Gastrocnemius medialis (tissue), 4 donors: ENCODE measurements at regions not wholly inside any gene's neighbourhood (a gene's known extent, or its start where the extent isn't known, plus 50 kb on each side); places are given as distances from the start of the nearest gene placed in this dataset.

Experiments
- ATAC-seq, 2 donors: fragments of 150-250 bp; one replicate each; pipeline ENCODE4 v1.9.1; 2016
- DNase-seq, 2 donors: peaks; one replicate each; pipeline ENCODE4 v3.0.0-alpha.2; 2019
- H3K27ac ChIP-seq, 4 donors: fragments of 200-600 bp; sonication (generic); 1 replicate in 1 of 4; 2 replicates in 3 of 4; pipeline ENCODE4 v1.5.1; 2016 to 2018; ENCODE audit warnings: mild to moderate bottlenecking in 2 of 4, moderate library complexity in 1 of 4
- H3K27me3 ChIP-seq, 3 donors: fragments of 200-600 bp; sonication (generic) in 2 of 3; 1 replicate in 1 of 3; 2 replicates in 2 of 3; pipeline versions ENCODE4 v1.5.1 to v1.6.0; 2016 to 2019; ENCODE audit warnings: mild to moderate bottlenecking in 1 of 3, moderate library complexity in 1 of 3
- H3K36me3 ChIP-seq, 2 donors: fragments of 200-600 bp; sonication (generic) in 1 of 2; one replicate each; pipeline ENCODE4 v1.5.1; 2017 to 2018
- H3K4me1 ChIP-seq, 2 donors: fragments of 200-600 bp; sonication (generic) in 1 of 2; one replicate each; pipeline ENCODE4 v1.5.1; 2016 to 2017; ENCODE audit warnings: mild to moderate bottlenecking in 2 of 2
- H3K4me3 ChIP-seq, 4 donors: fragments of 200-600 bp; sonication (generic) in 3 of 4; 1 replicate in 1 of 4; 2 replicates in 3 of 4; pipeline ENCODE4 v1.5.1; 2016 to 2019; ENCODE audit warnings: mild to moderate bottlenecking in 2 of 4
- H3K9me3 ChIP-seq, 3 donors: fragments of 200-600 bp; sonication (generic) in 2 of 3; 1 replicate in 1 of 3; 2 replicates in 2 of 3; pipeline ENCODE4 v1.5.1; 2016 to 2019
- POLR2A ChIP-seq, 2 donors: fragments of 450-650 bp; IDR thresholded peaks; one replicate each; pipeline ENCODE4 v1.6.1; 2017; ENCODE audit warnings: antibody characterized with exemption in 2 of 2, mild to moderate bottlenecking in 2 of 2, moderate library complexity in 2 of 2
- in situ Hi-C, 4 donors: fragments of 200-750 bp; cut with MboI; loops; one replicate each; pipeline versions ENCODE4 v1.15.0 to v1.8.0; 2017; ENCODE audit warnings: low sequenced_read_pairs in 4 of 4
- intact Hi-C: fragments of 100-400 bp; cut with DNase I; formaldehyde crosslinking; loops from one replicate; pipeline ENCODE4 v1.15.1; 2023; ENCODE audit warnings: low total_unique reads
- TF ChIP-seq, protein P1 (sequence below), 5 experiments: fragments of 450-650 bp in 3 of 5; fragments of 200-600 bp in 2 of 5; sonication (generic) in 2 of 5; IDR thresholded peaks in 4 of 5; conservative IDR thresholded peaks in 1 of 5; 1 replicate in 4 of 5; 2 replicates in 1 of 5; pipeline ENCODE4 v1.5.1; 2016 to 2019; ENCODE audit warnings: antibody characterized with exemption in 5 of 5, mild to moderate bottlenecking in 3 of 5, moderate library complexity in 3 of 5

DNA sequence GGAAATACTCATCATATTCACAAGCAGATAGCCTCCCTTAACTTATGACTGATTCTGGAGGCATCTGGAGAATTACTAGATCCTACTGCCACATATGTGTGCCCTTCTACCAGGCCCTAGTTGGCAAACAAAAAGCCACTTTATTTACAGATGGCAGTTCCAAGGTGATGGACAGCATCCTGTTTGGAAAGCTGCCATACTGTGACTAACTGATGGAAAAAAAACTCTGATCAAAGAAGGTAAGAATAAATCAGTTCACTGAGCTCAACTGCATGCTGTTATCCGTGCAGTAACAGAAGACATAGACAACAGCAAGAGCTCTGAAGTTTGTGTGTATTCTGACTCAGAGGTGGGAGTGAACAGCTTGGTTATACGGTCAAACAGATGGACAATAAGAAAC, 279.8 kb upstream of the POU5F2 start:
- no peaks in the 10 kb centered on the region for H3K4me1 ChIP-seq
- no peaks in the 10 kb centered on the region for H3K36me3 ChIP-seq
- no peak overlapping the region for H3K27ac ChIP-seq
- in situ Hi-C loops (no loop called here), intact Hi-C loops (no loop called here)
- no peak for DNase-seq
- ATAC-seq = no peak
- H3K9me3 ChIP-seq = no peaks in the 10 kb centered on the region
- no peaks in the 10 kb centered on the region for H3K27me3 ChIP-seq
- H3K4me3 ChIP-seq = no peak overlapping the region
- TF ChIP-seq, protein P1, sequence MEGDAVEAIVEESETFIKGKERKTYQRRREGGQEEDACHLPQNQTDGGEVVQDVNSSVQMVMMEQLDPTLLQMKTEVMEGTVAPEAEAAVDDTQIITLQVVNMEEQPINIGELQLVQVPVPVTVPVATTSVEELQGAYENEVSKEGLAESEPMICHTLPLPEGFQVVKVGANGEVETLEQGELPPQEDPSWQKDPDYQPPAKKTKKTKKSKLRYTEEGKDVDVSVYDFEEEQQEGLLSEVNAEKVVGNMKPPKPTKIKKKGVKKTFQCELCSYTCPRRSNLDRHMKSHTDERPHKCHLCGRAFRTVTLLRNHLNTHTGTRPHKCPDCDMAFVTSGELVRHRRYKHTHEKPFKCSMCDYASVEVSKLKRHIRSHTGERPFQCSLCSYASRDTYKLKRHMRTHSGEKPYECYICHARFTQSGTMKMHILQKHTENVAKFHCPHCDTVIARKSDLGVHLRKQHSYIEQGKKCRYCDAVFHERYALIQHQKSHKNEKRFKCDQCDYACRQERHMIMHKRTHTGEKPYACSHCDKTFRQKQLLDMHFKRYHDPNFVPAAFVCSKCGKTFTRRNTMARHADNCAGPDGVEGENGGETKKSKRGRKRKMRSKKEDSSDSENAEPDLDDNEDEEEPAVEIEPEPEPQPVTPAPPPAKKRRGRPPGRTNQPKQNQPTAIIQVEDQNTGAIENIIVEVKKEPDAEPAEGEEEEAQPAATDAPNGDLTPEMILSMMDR (IDR thresholded peaks at IDR 0.05 in 4 of 5, conservative IDR thresholded peaks at IDR 0.05 in 1 of 5) = no peak
- no peak for TF ChIP-seq POLR2A (IDR thresholded peaks at IDR 0.05)

DNA sequence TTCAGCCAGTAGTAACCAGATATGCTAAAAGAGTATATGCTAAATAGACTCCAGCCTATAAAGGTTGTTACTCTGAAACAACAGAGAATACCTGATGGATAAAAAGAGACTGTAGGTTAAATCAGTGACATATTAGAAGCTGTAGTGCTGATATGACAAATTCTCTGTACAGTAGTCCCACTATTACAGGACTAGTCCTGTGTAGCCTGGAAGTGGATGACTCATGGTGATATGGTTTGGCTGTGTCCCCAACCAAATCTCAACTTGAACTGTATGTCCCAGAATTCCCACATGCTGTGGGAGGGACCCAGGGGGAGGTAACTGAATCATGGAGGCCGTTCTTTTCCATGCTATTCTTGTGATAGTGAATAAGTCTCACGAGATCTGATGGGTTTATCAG, 276.2 kb upstream of the POU5F2 start:
- DNase-seq (no peak), ATAC-seq (no peak)
- Histone ChIP-seq H3K4me1 (no peaks in the 10 kb centered on the region), H3K27ac (no peak overlapping the region), H3K27me3 (no peaks in the 10 kb centered on the region), H3K4me3 (no peak overlapping the region), H3K36me3 (no peaks in the 10 kb centered on the region), H3K9me3 (no peaks in the 10 kb centered on the region)
- intact Hi-C loops = no loop called here
- in situ Hi-C loops = no loop called here
- TF ChIP-seq, protein P1 (IDR thresholded peaks at IDR 0.05 in 4 of 5, conservative IDR thresholded peaks at IDR 0.05 in 1 of 5) = no peak
- no peak for TF ChIP-seq POLR2A (IDR thresholded peaks at IDR 0.05)

DNA sequence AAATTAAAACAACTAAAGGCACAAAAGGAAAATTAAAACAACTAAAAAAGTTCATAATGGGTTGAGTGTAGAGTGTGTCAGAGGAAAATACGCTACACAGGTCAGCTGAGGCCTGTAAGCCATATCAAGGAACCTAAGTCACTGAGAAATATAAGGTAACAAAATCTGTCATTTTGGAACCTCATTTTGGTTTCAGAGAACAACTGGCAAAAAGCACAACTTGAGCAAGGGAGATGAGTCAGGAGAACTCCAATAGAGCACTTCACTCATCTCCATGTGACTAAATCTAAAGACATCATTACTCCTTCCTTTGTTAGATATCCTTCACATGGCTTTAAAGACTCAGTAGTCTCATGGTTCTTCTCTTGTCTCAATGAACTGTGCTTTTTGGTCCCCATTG, 269.4 kb upstream of the POU5F2 start:
- in situ Hi-C loops = no loop called here

DNA sequence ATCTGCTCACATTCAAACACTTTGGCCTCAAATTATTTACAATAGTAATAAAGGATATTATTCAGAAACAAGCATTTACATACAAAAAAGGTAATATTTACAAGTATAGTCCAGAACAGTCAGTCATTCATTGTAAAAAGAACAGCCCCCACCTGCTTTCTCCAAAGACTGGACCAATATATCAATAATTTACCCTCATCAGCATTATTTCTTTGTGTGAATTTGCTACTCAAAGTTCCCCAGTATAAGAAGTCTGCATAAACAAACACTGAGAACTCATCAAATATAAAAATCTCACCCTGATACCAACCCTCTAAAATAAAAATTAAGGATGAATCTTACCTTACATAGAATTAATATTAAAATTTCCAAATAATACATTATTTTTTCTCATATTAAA, 267.8 kb upstream of the POU5F2 start:
- TF ChIP-seq, protein P1 (IDR thresholded peaks at IDR 0.05 in 4 of 5, conservative IDR thresholded peaks at IDR 0.05 in 1 of 5) = no peak
- no peak for TF ChIP-seq POLR2A (IDR thresholded peaks at IDR 0.05)
- intact Hi-C loops = no loop called here
- in situ Hi-C loops = no loop called here
- Histone ChIP-seq H3K27me3 (no peaks in the 10 kb centered on the region), H3K4me3 (no peak overlapping the region), H3K9me3 (no peaks in the 10 kb centered on the region), H3K36me3 (no peaks in the 10 kb centered on the region), H3K27ac (no peak overlapping the region), H3K4me1 (no peaks in the 10 kb centered on the region)
- ATAC-seq = no peak
- DNase-seq = no peak

More for the DNA sequence above, 269.4 kb upstream of the POU5F2 start:
- no peaks in the 10 kb centered on the region for H3K36me3 ChIP-seq
- intact Hi-C loops = no loop called here
- DNase-seq = no peak
- no peak for ATAC-seq
- no peaks in the 10 kb centered on the region for H3K4me1 ChIP-seq
- no peak overlapping the region for H3K4me3 ChIP-seq
- TF ChIP-seq, protein P1 (IDR thresholded peaks at IDR 0.05 in 4 of 5, conservative IDR thresholded peaks at IDR 0.05 in 1 of 5) = no peak
- TF ChIP-seq POLR2A (IDR thresholded peaks at IDR 0.05) = no peak
- H3K9me3 ChIP-seq = no peaks in the 10 kb centered on the region
- no peaks in the 10 kb centered on the region for H3K27me3 ChIP-seq
- no peak overlapping the region for H3K27ac ChIP-seq

DNA sequence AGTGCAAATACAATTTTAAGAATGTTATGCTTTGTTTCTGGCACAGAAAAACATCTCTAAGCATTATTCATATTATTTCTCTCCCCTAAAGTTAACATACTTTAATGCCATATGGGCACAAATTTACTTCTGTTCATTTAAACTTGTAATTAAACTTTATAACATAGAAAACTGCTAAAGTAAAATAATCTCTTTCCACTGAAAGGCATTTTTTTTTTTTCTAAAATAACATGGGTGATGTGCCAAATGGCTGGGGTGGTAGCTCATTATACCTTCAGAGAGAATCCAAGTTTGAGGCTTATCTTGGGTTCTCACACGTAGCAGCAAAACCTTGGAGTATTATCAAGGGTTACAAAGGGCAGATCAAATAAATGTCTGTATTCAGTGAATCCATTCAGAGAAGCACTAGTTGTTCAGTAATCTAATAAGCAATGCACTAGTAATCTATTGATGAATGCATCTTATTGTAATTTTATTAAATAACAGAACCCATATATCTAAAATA, 257.6 kb upstream of the POU5F2 start:
- Histone ChIP-seq H3K36me3 (peaks cover 0 to 2% of the 10 kb centered on the region in 2 donors), H3K27me3 (no peaks in the 10 kb centered on the region), H3K27ac (no peak overlapping the region), H3K4me3 (no peak overlapping the region), H3K9me3 (peaks cover 0 to 6% (median 0%) of the 10 kb centered on the region in 3 donors), H3K4me1 (no peaks in the 10 kb centered on the region)
- TF ChIP-seq, protein P1 (IDR thresholded peaks at IDR 0.05 in 4 of 5, conservative IDR thresholded peaks at IDR 0.05 in 1 of 5) = no peak
- TF ChIP-seq POLR2A (IDR thresholded peaks at IDR 0.05) = no peak
- intact Hi-C loops = no loop called here
- in situ Hi-C loops = no loop called here
- no peak for DNase-seq
- ATAC-seq = no peak
